ENCODE measurements at regions not wholly inside any gene's neighbourhood (a gene's known extent, or its start where the extent isn't known, plus 50 kb on each side); places are given as distances from the start of the nearest gene placed in this dataset.

- WGBS = 87% methylated on average over 6 of the region's 6 CpGs
- no peak overlapping the region for H2AFZ ChIP-seq (ENCODE audit: low read depth, low read length)
These were observed 128.6 kb upstream of the ARID1B start for GRCh38 chr6:156648616-156649015.

GRCh38 chr6:156647991-156648390 lies 129.2 kb upstream of the ARID1B start:
- no peak overlapping the region for H3K18ac ChIP-seq (ENCODE audit: low read depth in 1 of 2, low read length in 2 of 2)
- no peak overlapping the region for H2AK5ac ChIP-seq (ENCODE audit: low read length, severe bottlenecking)
- H2BK15ac ChIP-seq (ENCODE audit: low read depth, poor library complexity, severe bottlenecking) = no peak overlapping the region
- H4K91ac ChIP-seq (ENCODE audit: low read length) = no peak overlapping the region
- H3K14ac ChIP-seq (ENCODE audit: low read length in 2 of 2) = no peak overlapping the region
- H3K27ac ChIP-seq (ENCODE audit: low read length, poor library complexity, severe bottlenecking) = no peak overlapping the region
- H2BK120ac ChIP-seq (ENCODE audit: low read depth, low read length) = no peak overlapping the region
- H3K9me3 ChIP-seq (ENCODE audit: control insufficient read depth, low read length) = no peaks in the 10 kb centered on the region
- H3K4me3 ChIP-seq (ENCODE audit: insufficient read depth in 1 of 2, low read depth in 1 of 2, low read length in 2 of 2) = no peak overlapping the region
- H3K36me3 ChIP-seq (ENCODE audit: control insufficient read depth in 1 of 2, insufficient read depth in 2 of 2, low read depth in 1 of 2, low read length in 2 of 2) = no peaks in the 10 kb centered on the region
- no peak overlapping the region for H2BK5ac ChIP-seq (ENCODE audit: low read depth, low read length, poor library complexity, severe bottlenecking)
- H4K8ac ChIP-seq (ENCODE audit: low read length) = no peak overlapping the region
- H3K4ac ChIP-seq (ENCODE audit: low read depth in 1 of 2, low read length in 2 of 2) = no peak overlapping the region
- H3K9ac ChIP-seq (ENCODE audit: low read length) = no peak overlapping the region
- DNase-seq = no peak
- H3K27me3 ChIP-seq (ENCODE audit: control insufficient read depth in 1 of 2, insufficient read depth in 1 of 2, low read length in 2 of 2) = peaks cover 0 to 4% of the 10 kb centered on the region in 2 experiments
- WGBS = 91% methylated on average over 7 of the region's 7 CpGs
- H3K79me1 ChIP-seq (replicated peaks; ENCODE audit: low read length, poor library complexity, severe bottlenecking) = no peaks in the 10 kb centered on the region
- H2AFZ ChIP-seq (ENCODE audit: low read depth, low read length) = no peak overlapping the region
- H3K23ac ChIP-seq (ENCODE audit: low read length in 2 of 2) = no peak overlapping the region
- no peak overlapping the region for H2BK12ac ChIP-seq (ENCODE audit: low read length in 2 of 2)
- H3K4me2 ChIP-seq (ENCODE audit: low read length, poor library complexity, severe bottlenecking) = no peak overlapping the region
- H3K4me1 ChIP-seq (ENCODE audit: control insufficient read depth, insufficient read depth, low read depth, low read length) = no peaks in the 10 kb centered on the region

More at GRCh38 chr6:156648616-156649015, 128.6 kb upstream of the ARID1B start:
- H3K4ac ChIP-seq (ENCODE audit: low read depth in 1 of 2, low read length in 2 of 2) = no peak overlapping the region
- no peak overlapping the region for H3K9ac ChIP-seq (ENCODE audit: low read length)
- no peak overlapping the region for H4K8ac ChIP-seq (ENCODE audit: low read length)
- no peaks in the 10 kb centered on the region for H3K36me3 ChIP-seq (ENCODE audit: control insufficient read depth in 1 of 2, insufficient read depth in 2 of 2, low read depth in 1 of 2, low read length in 2 of 2)
- H3K14ac ChIP-seq (ENCODE audit: low read length in 2 of 2) = no peak overlapping the region
- H2AK5ac ChIP-seq (ENCODE audit: low read length, severe bottlenecking) = no peak overlapping the region
- H3K4me2 ChIP-seq (ENCODE audit: low read length, poor library complexity, severe bottlenecking) = no peak overlapping the region
- H2BK120ac ChIP-seq (ENCODE audit: low read depth, low read length) = no peak overlapping the region
- no peak overlapping the region for H2BK12ac ChIP-seq (ENCODE audit: low read length in 2 of 2)
- no peak overlapping the region for H3K23ac ChIP-seq (ENCODE audit: low read length in 2 of 2)
- no peaks in the 10 kb centered on the region for H3K79me1 ChIP-seq (replicated peaks; ENCODE audit: low read length, poor library complexity, severe bottlenecking)
- H3K18ac ChIP-seq (ENCODE audit: low read depth in 1 of 2, low read length in 2 of 2) = no peak overlapping the region
- H3K9me3 ChIP-seq (ENCODE audit: control insufficient read depth, low read length) = no peaks in the 10 kb centered on the region
- H4K91ac ChIP-seq (ENCODE audit: low read length) = no peak overlapping the region
- no peaks in the 10 kb centered on the region for H3K4me1 ChIP-seq (ENCODE audit: control insufficient read depth, insufficient read depth, low read depth, low read length)
- no peak overlapping the region for H2BK15ac ChIP-seq (ENCODE audit: low read depth, poor library complexity, severe bottlenecking)
- H3K27me3 ChIP-seq (ENCODE audit: control insufficient read depth in 1 of 2, insufficient read depth in 1 of 2, low read length in 2 of 2) = peaks cover 0 to 4% of the 10 kb centered on the region in 2 experiments
- no peak overlapping the region for H3K4me3 ChIP-seq (ENCODE audit: insufficient read depth in 1 of 2, low read depth in 1 of 2, low read length in 2 of 2)
- no peak overlapping the region for H2BK5ac ChIP-seq (ENCODE audit: low read depth, low read length, poor library complexity, severe bottlenecking)
- no peak overlapping the region for H3K27ac ChIP-seq (ENCODE audit: low read length, poor library complexity, severe bottlenecking)
- no peak for DNase-seq

- Histone ChIP-seq H3K36me3 (ENCODE audit: control insufficient read depth in 1 of 2, insufficient read depth in 2 of 2, low read depth in 1 of 2, low read length in 2 of 2) (no peaks in the 10 kb centered on the region), H3K23ac (ENCODE audit: low read length in 2 of 2) (no peak overlapping the region), H2BK15ac (ENCODE audit: low read depth, poor library complexity, severe bottlenecking) (no peak overlapping the region), H2AFZ (ENCODE audit: low read depth, low read length) (no peak overlapping the region), H2BK120ac (ENCODE audit: low read depth, low read length) (no peak overlapping the region), H3K4me3 (ENCODE audit: insufficient read depth in 1 of 2, low read depth in 1 of 2, low read length in 2 of 2) (no peak overlapping the region), H3K14ac (ENCODE audit: low read length in 2 of 2) (no peak overlapping the region), H3K9me3 (ENCODE audit: control insufficient read depth, low read length) (no peaks in the 10 kb centered on the region), H3K27me3 (ENCODE audit: control insufficient read depth in 1 of 2, insufficient read depth in 1 of 2, low read length in 2 of 2) (peaks cover 0 to 4% of the 10 kb centered on the region in 2 experiments), H3K4ac (ENCODE audit: low read depth in 1 of 2, low read length in 2 of 2) (no peak overlapping the region), H2BK5ac (ENCODE audit: low read depth, low read length, poor library complexity, severe bottlenecking) (no peak overlapping the region), H2BK12ac (ENCODE audit: low read length in 2 of 2) (no peak overlapping the region), H3K27ac (ENCODE audit: low read length, poor library complexity, severe bottlenecking) (no peak overlapping the region), H3K9ac (ENCODE audit: low read length) (no peak overlapping the region), H4K91ac (ENCODE audit: low read length) (no peak overlapping the region), H3K18ac (ENCODE audit: low read depth in 1 of 2, low read length in 2 of 2) (no peak overlapping the region), H2AK5ac (ENCODE audit: low read length, severe bottlenecking) (no peak overlapping the region), H3K4me1 (ENCODE audit: control insufficient read depth, insufficient read depth, low read depth, low read length) (no peaks in the 10 kb centered on the region), H3K79me1 (replicated peaks; ENCODE audit: low read length, poor library complexity, severe bottlenecking) (no peaks in the 10 kb centered on the region), H3K4me2 (ENCODE audit: low read length, poor library complexity, severe bottlenecking) (no peak overlapping the region), H4K8ac (ENCODE audit: low read length) (no peak overlapping the region)
- 88% methylated on average over 7 of the region's 9 CpGs for WGBS
- DNase-seq = no peak
These were observed 129.9 kb upstream of the ARID1B start for GRCh38 chr6:156647140-156647784.

- no peak overlapping the region for H2BK12ac ChIP-seq (ENCODE audit: low read length in 2 of 2)
- no peak overlapping the region for H3K4ac ChIP-seq (ENCODE audit: low read depth in 1 of 2, low read length in 2 of 2)
- no peak overlapping the region for H2AFZ ChIP-seq (ENCODE audit: low read depth, low read length)
- no peak overlapping the region for H2BK120ac ChIP-seq (ENCODE audit: low read depth, low read length)
- 78% methylated on average over 6 of the region's 6 CpGs for WGBS
- H3K79me1 ChIP-seq (replicated peaks; ENCODE audit: low read length, poor library complexity, severe bottlenecking) = no peaks in the 10 kb centered on the region
- no peak overlapping the region for H3K18ac ChIP-seq (ENCODE audit: low read depth in 1 of 2, low read length in 2 of 2)
- no peak overlapping the region for H3K4me2 ChIP-seq (ENCODE audit: low read length, poor library complexity, severe bottlenecking)
- no peak overlapping the region for H2AK5ac ChIP-seq (ENCODE audit: low read length, severe bottlenecking)
- no peak overlapping the region for H3K4me3 ChIP-seq (ENCODE audit: insufficient read depth in 1 of 2, low read depth in 1 of 2, low read length in 2 of 2)
- no peak overlapping the region for H3K14ac ChIP-seq (ENCODE audit: low read length in 2 of 2)
- no peak overlapping the region for H4K8ac ChIP-seq (ENCODE audit: low read length)
- no peak for DNase-seq
- H3K36me3 ChIP-seq (ENCODE audit: control insufficient read depth in 1 of 2, insufficient read depth in 2 of 2, low read depth in 1 of 2, low read length in 2 of 2) = no peaks in the 10 kb centered on the region
- no peak overlapping the region for H2BK15ac ChIP-seq (ENCODE audit: low read depth, poor library complexity, severe bottlenecking)
- no peak overlapping the region for H4K91ac ChIP-seq (ENCODE audit: low read length)
- H3K23ac ChIP-seq (ENCODE audit: low read length in 2 of 2) = no peak overlapping the region
- no peaks in the 10 kb centered on the region for H3K9me3 ChIP-seq (ENCODE audit: control insufficient read depth, low read length)
- peaks cover 0 to 4% of the 10 kb centered on the region in 2 experiments for H3K27me3 ChIP-seq (ENCODE audit: control insufficient read depth in 1 of 2, insufficient read depth in 1 of 2, low read length in 2 of 2)
- no peaks in the 10 kb centered on the region for H3K4me1 ChIP-seq (ENCODE audit: control insufficient read depth, insufficient read depth, low read depth, low read length)
- H2BK5ac ChIP-seq (ENCODE audit: low read depth, low read length, poor library complexity, severe bottlenecking) = no peak overlapping the region
- H3K27ac ChIP-seq (ENCODE audit: low read length, poor library complexity, severe bottlenecking) = no peak overlapping the region
- no peak overlapping the region for H3K9ac ChIP-seq (ENCODE audit: low read length)
These were observed 130.7 kb upstream of the ARID1B start for GRCh38 chr6:156646496-156646895.
